Sigmoid colon (tissue), 4 donors: ENCODE measurements at regions not wholly inside any gene's neighbourhood (a gene's known extent, or its start where the extent isn't known, plus 50 kb on each side); places are given as distances from the start of the nearest gene placed in this dataset.

Experiments used
- EP300 ChIP-seq, 4 donors: sonication (generic); formaldehyde crosslinking; IDR thresholded peaks; one replicate each; pipeline ENCODE4 v1.6.1; 2017; ENCODE audit warnings: antibody characterized with exemption in 4 of 4
- POLR2A ChIP-seq, 2 donors: fragments of 450-650 bp; IDR thresholded peaks; one replicate each; pipeline ENCODE4 v1.6.1; 2016; ENCODE audit warnings: antibody characterized with exemption in 2 of 2, mild to moderate bottlenecking in 2 of 2, moderate library complexity in 2 of 2
- POLR2AphosphoS5 ChIP-seq, 4 donors: sonication (generic); formaldehyde crosslinking; IDR thresholded peaks; one replicate each; pipeline ENCODE4 v1.6.1; 2017; ENCODE audit warnings: antibody characterized with exemption in 4 of 4
- TF ChIP-seq, protein P1 (sequence below), 4 experiments: fragments of 450-650 bp in 3 of 4; fragments of 200-600 bp in 1 of 4; IDR thresholded peaks; one replicate each; pipeline ENCODE4 v1.5.1; 2016 to 2019; ENCODE audit warnings: antibody characterized with exemption in 4 of 4, mild to moderate bottlenecking in 3 of 4, moderate library complexity in 2 of 4

DNA sequence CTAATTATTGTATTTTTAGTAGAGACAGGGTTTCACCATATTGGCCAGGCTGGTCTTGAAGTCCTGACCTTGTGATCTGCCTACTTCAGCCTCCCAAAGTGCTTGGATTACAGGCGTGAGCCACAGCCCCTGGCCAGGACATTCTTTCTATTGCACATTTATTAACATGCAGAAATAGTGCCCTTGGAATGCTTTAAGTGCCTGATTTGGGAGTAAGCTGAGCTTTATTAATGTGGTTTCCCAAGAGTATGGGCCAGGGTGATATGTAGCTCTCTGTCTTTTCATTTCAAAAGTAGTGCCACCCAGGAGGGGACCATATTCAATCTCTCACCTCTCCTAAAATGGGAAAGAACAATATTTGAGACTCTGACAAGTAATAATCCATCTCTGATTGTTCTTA, 970.7 kb downstream of the KCNMA1 start:
- TF ChIP-seq, protein P1, sequence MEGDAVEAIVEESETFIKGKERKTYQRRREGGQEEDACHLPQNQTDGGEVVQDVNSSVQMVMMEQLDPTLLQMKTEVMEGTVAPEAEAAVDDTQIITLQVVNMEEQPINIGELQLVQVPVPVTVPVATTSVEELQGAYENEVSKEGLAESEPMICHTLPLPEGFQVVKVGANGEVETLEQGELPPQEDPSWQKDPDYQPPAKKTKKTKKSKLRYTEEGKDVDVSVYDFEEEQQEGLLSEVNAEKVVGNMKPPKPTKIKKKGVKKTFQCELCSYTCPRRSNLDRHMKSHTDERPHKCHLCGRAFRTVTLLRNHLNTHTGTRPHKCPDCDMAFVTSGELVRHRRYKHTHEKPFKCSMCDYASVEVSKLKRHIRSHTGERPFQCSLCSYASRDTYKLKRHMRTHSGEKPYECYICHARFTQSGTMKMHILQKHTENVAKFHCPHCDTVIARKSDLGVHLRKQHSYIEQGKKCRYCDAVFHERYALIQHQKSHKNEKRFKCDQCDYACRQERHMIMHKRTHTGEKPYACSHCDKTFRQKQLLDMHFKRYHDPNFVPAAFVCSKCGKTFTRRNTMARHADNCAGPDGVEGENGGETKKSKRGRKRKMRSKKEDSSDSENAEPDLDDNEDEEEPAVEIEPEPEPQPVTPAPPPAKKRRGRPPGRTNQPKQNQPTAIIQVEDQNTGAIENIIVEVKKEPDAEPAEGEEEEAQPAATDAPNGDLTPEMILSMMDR (IDR thresholded peaks at IDR 0.05) = no peak
- TF ChIP-seq POLR2A (IDR thresholded peaks at IDR 0.05) = no peak
- no peak for TF ChIP-seq EP300 (IDR thresholded peaks at IDR 0.05)
- TF ChIP-seq POLR2AphosphoS5 (IDR thresholded peaks at IDR 0.05) = no peak
